ENCODE measurements at regions not wholly inside any gene's neighbourhood (a gene's known extent, or its start where the extent isn't known, plus 50 kb on each side); places are given as distances from the start of the nearest gene placed in this dataset.
"Not testable (repeated sequence)": the region's sequence is repeated elsewhere in the genome, so short reads cannot be mapped to it uniquely, and the experiment has no call there.

DNA sequence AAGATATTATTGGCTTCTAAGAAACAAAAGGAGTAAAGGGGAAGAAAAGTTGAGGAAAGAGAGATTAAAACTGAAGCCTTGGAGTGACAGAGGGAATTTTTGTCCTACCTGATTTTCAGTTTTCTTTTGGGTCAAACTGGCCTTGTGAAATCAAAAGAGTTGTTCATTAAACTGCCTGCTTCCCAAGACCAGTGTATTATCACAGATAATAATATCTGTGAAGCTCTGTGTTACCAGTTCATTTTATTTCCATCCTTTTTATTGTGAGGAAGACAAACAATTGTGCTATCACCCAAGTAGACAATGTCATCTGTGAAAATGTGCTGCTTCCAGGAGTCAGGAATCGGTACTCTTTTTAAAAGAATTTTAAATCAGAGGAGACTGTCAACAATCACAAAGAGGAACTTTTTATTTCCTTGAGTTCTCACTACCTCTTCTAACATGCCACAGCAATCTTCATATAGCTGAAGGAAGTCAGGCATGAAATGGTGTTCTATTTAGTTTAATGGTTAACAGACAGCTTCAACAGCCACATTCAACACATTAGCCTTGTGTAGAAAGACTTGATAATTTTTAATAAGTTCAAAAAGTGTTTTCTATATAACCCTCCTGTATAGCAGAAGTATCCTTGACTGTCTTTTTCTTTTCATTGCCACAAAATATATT is 554.8 kb downstream of the PIK3C3 start:
- Histone ChIP-seq H3K4me3 (ENCODE audit: low read length) (no peak overlapping the region), H3K4me1 (ENCODE audit: insufficient read depth, low read length) (no peaks in the 10 kb centered on the region), H3K9me3 (ENCODE audit: insufficient read depth, low read depth, low read length) (no peaks in the 10 kb centered on the region), H3K27ac (ENCODE audit: low read length) (no peak overlapping the region), H3K36me3 (ENCODE audit: insufficient read depth, low read depth, low read length) (no peaks in the 10 kb centered on the region), H3K9ac (ENCODE audit: low read depth, low read length) (no peak overlapping the region), H3K27me3 (ENCODE audit: insufficient read depth, low read length) (no peaks in the 10 kb centered on the region)

GRCh38 chr18:42510540-42510939 is 555.5 kb downstream of the PIK3C3 start:
- Histone ChIP-seq H3K36me3 (ENCODE audit: insufficient read depth, low read depth, low read length) (no peaks in the 10 kb centered on the region), H3K4me1 (ENCODE audit: insufficient read depth, low read length) (no peaks in the 10 kb centered on the region), H3K4me3 (ENCODE audit: low read length) (no peak overlapping the region), H3K9ac (ENCODE audit: low read depth, low read length) (no peak overlapping the region), H3K9me3 (ENCODE audit: insufficient read depth, low read depth, low read length) (no peaks in the 10 kb centered on the region), H3K27me3 (ENCODE audit: insufficient read depth, low read length) (no peaks in the 10 kb centered on the region), H3K27ac (ENCODE audit: low read length) (no peak overlapping the region)

DNA sequence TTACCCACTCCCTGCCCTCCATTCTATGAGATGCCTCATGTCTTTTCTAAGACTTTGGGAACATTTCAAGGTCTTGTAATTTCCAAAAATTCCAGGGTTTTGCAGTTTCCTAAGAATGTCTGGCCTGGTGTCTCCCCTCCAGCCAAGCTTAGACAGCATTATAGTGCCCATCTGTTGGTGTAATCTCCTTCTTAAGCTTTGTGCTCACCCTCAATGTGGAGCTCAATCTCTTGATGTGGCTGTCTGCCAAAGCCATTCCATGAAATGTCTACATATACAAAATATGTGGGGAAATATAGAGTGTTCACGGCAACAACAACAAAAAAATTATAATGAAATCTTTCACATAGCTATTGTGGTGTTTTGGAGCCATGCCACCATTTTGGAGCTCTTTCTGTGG is 558.4 kb downstream of the PIK3C3 start:
- Histone ChIP-seq H3K27ac (ENCODE audit: low read length) (no peak overlapping the region), H3K4me3 (ENCODE audit: low read length) (no peak overlapping the region), H3K4me1 (ENCODE audit: insufficient read depth, low read length) (no peaks in the 10 kb centered on the region), H3K9ac (ENCODE audit: low read depth, low read length) (no peak overlapping the region), H3K27me3 (ENCODE audit: insufficient read depth, low read length) (no peaks in the 10 kb centered on the region), H3K9me3 (ENCODE audit: insufficient read depth, low read depth, low read length) (no peaks in the 10 kb centered on the region), H3K36me3 (ENCODE audit: insufficient read depth, low read depth, low read length) (no peaks in the 10 kb centered on the region)

- Histone ChIP-seq H3K27me3 (ENCODE audit: insufficient read depth, low read length) (no peaks in the 10 kb centered on the region), H3K9me3 (ENCODE audit: insufficient read depth, low read depth, low read length) (no peaks in the 10 kb centered on the region), H3K4me3 (ENCODE audit: low read length) (no peak overlapping the region), H3K27ac (ENCODE audit: low read length) (no peak overlapping the region), H3K9ac (ENCODE audit: low read depth, low read length) (no peak overlapping the region), H3K4me1 (ENCODE audit: insufficient read depth, low read length) (no peaks in the 10 kb centered on the region), H3K36me3 (ENCODE audit: insufficient read depth, low read depth, low read length) (no peaks in the 10 kb centered on the region)
Observed at GRCh38 chr18:42514512-42514911, 559.5 kb downstream of the PIK3C3 start.

- Histone ChIP-seq H3K4me1 (ENCODE audit: insufficient read depth, low read length) (no peaks in the 10 kb centered on the region), H3K36me3 (ENCODE audit: insufficient read depth, low read depth, low read length) (no peaks in the 10 kb centered on the region), H3K4me3 (ENCODE audit: low read length) (no peak overlapping the region), H3K9me3 (ENCODE audit: insufficient read depth, low read depth, low read length) (no peaks in the 10 kb centered on the region), H3K9ac (ENCODE audit: low read depth, low read length) (no peak overlapping the region), H3K27me3 (ENCODE audit: insufficient read depth, low read length) (no peaks in the 10 kb centered on the region), H3K27ac (ENCODE audit: low read length) (no peak overlapping the region)
Observed at GRCh38 chr18:42517896-42518295, 562.9 kb downstream of the PIK3C3 start.

DNA sequence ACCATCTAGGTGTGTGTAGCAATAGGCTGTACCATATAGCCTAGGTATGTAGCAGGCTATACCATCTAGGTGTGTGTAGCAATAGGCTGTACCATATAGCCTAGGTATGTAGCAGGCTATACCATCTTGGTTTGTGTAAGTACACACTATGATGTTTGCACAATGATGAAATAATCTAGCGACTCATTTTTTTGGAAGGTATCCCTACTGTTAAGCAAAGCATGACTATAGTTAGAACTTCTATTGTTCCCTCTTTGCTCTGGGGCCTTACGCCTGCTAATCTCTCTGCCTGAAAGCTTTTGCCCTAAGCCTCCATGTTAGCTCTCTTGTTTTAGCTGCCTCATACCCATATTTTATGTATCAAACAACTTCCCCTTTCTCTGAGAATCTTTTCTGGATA is 563.3 kb downstream of the PIK3C3 start:
- H3K9me3 ChIP-seq (ENCODE audit: insufficient read depth, low read depth, low read length); H3K9ac ChIP-seq (ENCODE audit: low read depth, low read length); H3K27ac ChIP-seq (ENCODE audit: low read length); H3K4me3 ChIP-seq (ENCODE audit: low read length); H3K4me1 ChIP-seq (ENCODE audit: insufficient read depth, low read length); H3K36me3 ChIP-seq (ENCODE audit: insufficient read depth, low read depth, low read length); H3K27me3 ChIP-seq (ENCODE audit: insufficient read depth, low read length): not testable (repeated sequence)

- Histone ChIP-seq H3K9ac (ENCODE audit: low read depth, low read length) (no peak overlapping the region), H3K27me3 (ENCODE audit: insufficient read depth, low read length) (no peaks in the 10 kb centered on the region), H3K36me3 (ENCODE audit: insufficient read depth, low read depth, low read length) (no peaks in the 10 kb centered on the region), H3K9me3 (ENCODE audit: insufficient read depth, low read depth, low read length) (no peaks in the 10 kb centered on the region), H3K27ac (ENCODE audit: low read length) (no peak overlapping the region), H3K4me1 (ENCODE audit: insufficient read depth, low read length) (no peaks in the 10 kb centered on the region), H3K4me3 (ENCODE audit: low read length) (no peak overlapping the region)
Observed at GRCh38 chr18:42520138-42520537, 565.1 kb downstream of the PIK3C3 start.

DNA sequence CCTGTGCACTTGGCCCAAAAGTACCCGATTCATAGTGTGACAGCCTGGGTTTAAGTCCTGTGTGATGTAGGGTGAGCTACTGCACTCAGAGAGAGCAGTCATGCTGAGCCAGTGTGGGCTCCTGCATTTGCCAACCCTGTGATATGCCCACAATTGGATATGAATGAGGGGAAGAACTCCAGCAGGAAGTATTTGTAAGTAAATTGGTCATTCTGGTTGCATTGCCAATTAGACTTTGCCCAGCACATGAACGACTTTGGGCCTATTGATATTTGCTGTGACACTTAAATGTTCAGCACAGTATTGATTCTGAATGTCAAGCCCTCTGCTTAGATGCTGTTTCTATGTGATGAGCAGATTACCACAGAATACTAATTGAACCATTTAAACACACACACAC is 570.9 kb downstream of the PIK3C3 start:
- Histone ChIP-seq H3K4me3 (ENCODE audit: low read length) (no peak overlapping the region), H3K4me1 (ENCODE audit: insufficient read depth, low read length) (no peaks in the 10 kb centered on the region), H3K27me3 (ENCODE audit: insufficient read depth, low read length) (no peaks in the 10 kb centered on the region), H3K9ac (ENCODE audit: low read depth, low read length) (no peak overlapping the region), H3K27ac (ENCODE audit: low read length) (no peak overlapping the region), H3K36me3 (ENCODE audit: insufficient read depth, low read depth, low read length) (no peaks in the 10 kb centered on the region), H3K9me3 (ENCODE audit: insufficient read depth, low read depth, low read length) (no peaks in the 10 kb centered on the region)

DNA sequence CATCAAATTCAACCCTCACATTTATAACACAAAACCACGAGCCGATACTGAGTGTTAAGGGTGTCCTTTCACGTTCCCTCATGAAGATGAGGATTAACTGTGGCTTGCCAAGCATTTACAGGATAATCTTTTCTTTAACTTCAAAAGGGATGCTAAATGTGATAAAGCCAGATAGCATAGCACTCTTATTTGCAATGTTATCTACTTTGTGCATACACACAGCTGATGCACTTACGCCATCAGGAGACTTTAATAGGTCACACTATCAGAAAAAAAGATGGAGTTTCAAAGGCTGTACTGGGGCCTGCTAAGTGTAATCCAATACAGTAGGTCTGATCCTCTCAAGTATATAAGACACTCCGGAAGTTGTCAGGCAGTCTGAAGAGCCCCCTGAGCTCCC is 572.7 kb downstream of the PIK3C3 start:
- Histone ChIP-seq H3K4me3 (ENCODE audit: low read length) (no peak overlapping the region), H3K9ac (ENCODE audit: low read depth, low read length) (no peak overlapping the region), H3K36me3 (ENCODE audit: insufficient read depth, low read depth, low read length) (no peaks in the 10 kb centered on the region), H3K27ac (ENCODE audit: low read length) (no peak overlapping the region), H3K9me3 (ENCODE audit: insufficient read depth, low read depth, low read length) (no peaks in the 10 kb centered on the region), H3K27me3 (ENCODE audit: insufficient read depth, low read length) (no peaks in the 10 kb centered on the region), H3K4me1 (ENCODE audit: insufficient read depth, low read length) (no peaks in the 10 kb centered on the region)

DNA sequence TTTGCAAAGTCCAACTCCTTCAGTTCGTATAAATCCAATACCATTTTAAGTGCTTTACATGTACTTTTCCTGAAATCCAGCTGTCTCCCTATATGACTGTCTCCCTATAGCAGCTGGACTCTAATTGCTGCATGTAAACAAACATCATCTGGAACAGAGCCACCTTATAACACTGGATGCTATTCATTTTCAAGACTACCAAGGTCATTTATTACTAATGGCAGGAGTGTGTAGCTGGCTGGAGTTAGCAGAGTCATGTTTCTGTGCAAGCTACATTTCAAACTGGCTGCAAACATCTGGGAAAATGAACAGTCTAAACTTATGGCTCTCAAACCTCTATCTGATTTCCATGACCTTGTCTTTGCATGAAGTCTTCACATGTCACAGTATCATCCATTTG is 575.2 kb downstream of the PIK3C3 start:
- Histone ChIP-seq H3K4me1 (ENCODE audit: insufficient read depth, low read length) (no peaks in the 10 kb centered on the region), H3K4me3 (ENCODE audit: low read length) (no peak overlapping the region), H3K27ac (ENCODE audit: low read length) (no peak overlapping the region), H3K27me3 (ENCODE audit: insufficient read depth, low read length) (no peaks in the 10 kb centered on the region), H3K36me3 (ENCODE audit: insufficient read depth, low read depth, low read length) (no peaks in the 10 kb centered on the region), H3K9me3 (ENCODE audit: insufficient read depth, low read depth, low read length) (no peaks in the 10 kb centered on the region), H3K9ac (ENCODE audit: low read depth, low read length) (no peak overlapping the region)

DNA sequence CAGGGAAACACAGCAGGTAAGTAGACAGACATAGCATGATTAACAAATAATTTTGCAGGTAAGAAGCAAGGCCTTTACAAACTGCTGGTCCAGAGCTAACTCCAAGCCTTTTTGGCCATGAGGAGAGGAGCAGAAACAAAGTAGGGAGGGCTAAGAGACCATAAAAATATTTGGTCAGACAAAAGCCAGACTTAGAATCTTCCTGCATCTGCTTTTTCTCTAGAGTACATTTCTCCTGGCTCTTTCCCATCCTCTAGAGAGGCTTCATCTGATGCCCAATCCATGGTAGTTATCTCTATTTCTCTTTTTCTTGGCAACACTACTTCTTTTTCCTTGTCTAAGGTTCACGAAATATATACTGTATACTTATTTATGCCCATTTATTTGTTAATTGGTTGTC is 577.1 kb downstream of the PIK3C3 start:
- Histone ChIP-seq H3K4me1 (ENCODE audit: insufficient read depth, low read length) (no peaks in the 10 kb centered on the region), H3K9ac (ENCODE audit: low read depth, low read length) (no peak overlapping the region), H3K36me3 (ENCODE audit: insufficient read depth, low read depth, low read length) (no peaks in the 10 kb centered on the region), H3K27ac (ENCODE audit: low read length) (no peak overlapping the region), H3K27me3 (ENCODE audit: insufficient read depth, low read length) (no peaks in the 10 kb centered on the region), H3K9me3 (ENCODE audit: insufficient read depth, low read depth, low read length) (no peaks in the 10 kb centered on the region), H3K4me3 (ENCODE audit: low read length) (no peak overlapping the region)

GRCh38 chr18:42533009-42533575 is 578.1 kb downstream of the PIK3C3 start:
- no peaks in the 10 kb centered on the region for H3K36me3 ChIP-seq (ENCODE audit: insufficient read depth, low read depth, low read length)
- H3K9ac ChIP-seq (ENCODE audit: low read depth, low read length) = no peak overlapping the region
- H3K27ac ChIP-seq (ENCODE audit: low read length) = no peak overlapping the region
- no peak overlapping the region for H3K4me3 ChIP-seq (ENCODE audit: low read length)
- H3K9me3 ChIP-seq (ENCODE audit: insufficient read depth, low read depth, low read length) = no peaks in the 10 kb centered on the region
- no peaks in the 10 kb centered on the region for H3K27me3 ChIP-seq (ENCODE audit: insufficient read depth, low read length)
- no peaks in the 10 kb centered on the region for H3K4me1 ChIP-seq (ENCODE audit: insufficient read depth, low read length)
